ENCODE measurements at regions not wholly inside any gene's neighbourhood (a gene's known extent, or its start where the extent isn't known, plus 50 kb on each side); places are given as distances from the start of the nearest gene placed in this dataset.

DNA sequence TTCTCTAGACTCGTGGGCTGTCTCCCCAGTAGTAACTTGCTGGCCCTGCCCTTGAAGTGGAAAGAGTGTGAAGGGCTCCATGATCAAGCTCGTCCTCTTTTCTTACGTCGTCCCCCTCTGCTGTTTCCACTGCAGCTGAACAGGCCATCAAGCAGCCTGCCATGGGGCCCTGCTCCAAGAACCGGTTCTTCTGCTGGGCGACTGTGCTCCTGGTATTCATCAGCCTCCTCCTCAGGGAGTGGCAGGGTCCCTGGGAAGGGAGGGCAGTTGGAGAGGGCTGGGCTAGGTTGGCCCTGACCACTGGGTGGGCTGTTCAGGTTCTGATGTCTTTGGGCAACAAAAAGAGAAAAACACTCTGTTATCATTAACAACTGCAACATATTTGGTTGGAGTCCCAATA lies 151.5 kb downstream of the FCRL5 start:
- no peak overlapping the region for H3K4me2 ChIP-seq (ENCODE audit: insufficient read depth, low read length)

More for the DNA sequence above, 151.5 kb downstream of the FCRL5 start:
- H3K9ac ChIP-seq (replicated peaks; ENCODE audit: extremely low read depth, insufficient read depth, low read length): no peak overlapping the region
- H2AFZ ChIP-seq (ENCODE audit: low read depth, low read length): no peak overlapping the region
- FAIRE-seq: no peak
- ChIA-PET POLR2A (no interaction called here), CTCF (interaction anchor here (1.1 kb wide), 1 partner anchor 10 kb away, joined by 3 read pairs; no protein-coding TSS in a partner anchor)
- no peak overlapping the region for H3K4me3 ChIP-seq (replicated peaks in 1 of 3; ENCODE audit: insufficient read depth in 1 of 3, low read depth in 1 of 3, low read length in 3 of 3)
- no peak overlapping the region for H3K27ac ChIP-seq (ENCODE audit: insufficient read depth, low read depth, low read length)
- H3K27me3 ChIP-seq (ENCODE audit: control insufficient read depth in 2 of 2, insufficient read depth in 2 of 2, low read length in 2 of 2): no peaks in the 10 kb centered on the region
- H3K79me2 ChIP-seq (ENCODE audit: control insufficient read depth, insufficient read depth, low read length): no peaks in the 10 kb centered on the region
- H4K20me1 ChIP-seq (replicated peaks; ENCODE audit: control insufficient read depth, extremely low read depth, insufficient read depth, low read length): no peaks in the 10 kb centered on the region
- peaks cover 11% of the 10 kb centered on the region for H3K4me1 ChIP-seq (ENCODE audit: control insufficient read depth, extremely low read depth, insufficient read depth, low read length)
- no peaks in the 10 kb centered on the region for H3K9me1 ChIP-seq (replicated peaks; ENCODE audit: control insufficient read depth, extremely low read depth, insufficient read depth, low read length)
- DNase-seq (ENCODE audit: low read depth, low spot score): no peak
- intact Hi-C loops (cut with micrococcal nuclease): no loop called here
- BruUV-seq (replicated peaks): no TSS peak
- H3K36me3 ChIP-seq (ENCODE audit: control insufficient read depth in 2 of 2, extremely low read depth in 1 of 2, insufficient read depth in 2 of 2, low read length in 2 of 2): no peaks in the 10 kb centered on the region
- no peaks in the 10 kb centered on the region for H3K9me3 ChIP-seq (replicated peaks; ENCODE audit: control insufficient read depth, insufficient read depth, low read length)
- TF ChIP-seq POLR2AphosphoS5 (IDR thresholded peaks at IDR 0.05; ENCODE audit: insufficient read depth, low read depth, low read length): no peak
- TF ChIP-seq CTCF (IDR thresholded peaks at IDR 0.05; ENCODE audit: extremely low read depth in 1 of 2, insufficient read depth in 1 of 2, low read depth in 1 of 2, low read length in 2 of 2): no peak
- TF ChIP-seq GATA2 (IDR thresholded peaks at IDR 0.05; ENCODE audit: insufficient read depth, insufficient read length, low read depth, low read length): no peak
- no peak for TF ChIP-seq JUN (IDR thresholded peaks at IDR 0.05; ENCODE audit: borderline replicate concordance, insufficient read depth, insufficient read length, low read depth)
- no peak for TF ChIP-seq MAX (IDR thresholded peaks at IDR 0.05; ENCODE audit: insufficient read depth, insufficient read length)
- no peak for TF ChIP-seq EZH2 (IDR thresholded peaks at IDR 0.05; ENCODE audit: borderline replicate concordance, low read depth, low read length, severe bottlenecking)
- no peak for TF ChIP-seq MYC (IDR thresholded peaks at IDR 0.05; ENCODE audit: low read depth, low read length)
- dilution Hi-C loops (cut with MboI; ENCODE audit: extremely low pct_ligation_motif_present, low sequenced_read_pairs): no loop called here

Data from endothelial cell of umbilical vein (primary cell).